COLO829 (cell line): ENCODE measurements at regions not wholly inside any gene's neighbourhood (a gene's known extent, or its start where the extent isn't known, plus 50 kb on each side); places are given as distances from the start of the nearest gene placed in this dataset.
"Not testable (repeated sequence)": the region's sequence is repeated elsewhere in the genome, so short reads cannot be mapped to it uniquely, and the experiment has no call there.

Source experiments
- DNase-seq: peaks from one replicate; pipeline ENCODE4 v3.0.0; 2012; ENCODE audit warnings: low spot score

DNA sequence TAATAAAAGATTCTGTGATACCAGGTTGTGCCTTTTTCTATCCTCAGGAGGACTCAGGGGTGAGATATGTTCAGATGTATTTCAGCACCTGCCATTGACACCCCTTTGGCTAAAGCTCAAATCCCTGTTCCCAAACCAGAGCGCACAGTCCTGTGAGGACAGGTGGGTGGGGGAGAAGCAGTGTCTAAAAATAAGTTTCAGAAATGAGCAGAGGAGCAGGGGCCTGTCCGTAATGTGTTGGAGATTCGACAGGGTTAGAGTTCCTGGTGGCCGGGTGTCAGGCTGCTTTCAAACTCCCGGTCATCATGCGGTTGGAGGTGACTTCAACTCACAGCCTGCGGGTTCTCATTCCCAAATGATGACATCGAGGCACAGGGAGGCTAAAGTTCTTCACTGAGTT lies 211.5 kb downstream of the KLF6 start:
- DNase-seq = no peak

DNA sequence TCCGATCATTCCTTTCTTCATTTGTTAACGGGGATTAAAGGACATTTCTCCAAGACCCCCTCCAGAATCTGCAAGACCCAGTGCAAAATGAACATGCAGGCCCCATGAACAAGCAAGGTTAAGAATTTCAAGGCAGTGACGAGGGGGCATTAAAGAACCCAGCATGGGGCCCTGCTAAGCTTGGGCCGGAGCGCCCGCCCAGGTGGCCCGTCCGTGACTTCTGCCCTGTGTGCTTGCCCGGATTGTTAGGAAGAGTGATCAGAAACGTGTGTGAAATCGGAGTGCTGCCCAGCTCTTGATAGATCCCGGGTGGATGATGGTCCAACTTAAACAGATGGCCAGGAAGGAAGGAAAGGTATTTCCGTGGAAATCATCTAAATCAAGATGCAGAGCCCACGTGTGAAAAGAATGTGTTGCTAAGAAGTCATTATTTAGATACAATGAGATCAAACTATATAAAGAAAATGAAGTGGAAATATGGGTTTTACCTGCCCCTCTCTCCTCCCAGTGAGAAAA lies 213.6 kb downstream of the KLF6 start:
- no peak for DNase-seq

DNA sequence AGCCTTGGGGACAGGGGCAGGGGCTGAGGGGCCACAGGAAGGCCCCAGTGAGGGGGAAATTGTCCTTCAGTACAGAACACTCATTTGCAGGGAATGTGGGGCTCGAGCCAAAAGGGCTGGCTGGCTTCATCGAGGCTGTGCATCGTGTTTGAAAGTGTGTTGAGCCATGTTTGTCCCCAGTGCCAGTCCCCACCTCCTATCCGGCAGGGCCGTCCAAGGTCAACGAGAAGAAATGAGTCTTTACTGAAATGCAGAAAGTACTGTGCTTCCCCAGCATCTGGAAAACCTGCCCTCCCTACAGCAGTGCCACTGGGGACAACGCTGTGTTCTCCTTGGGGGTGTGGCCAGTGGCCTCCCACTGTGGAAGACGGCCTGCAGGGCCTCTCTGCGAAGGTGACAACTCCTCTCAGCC lies 214.1 kb downstream of the KLF6 start:
- no peak for DNase-seq

DNA sequence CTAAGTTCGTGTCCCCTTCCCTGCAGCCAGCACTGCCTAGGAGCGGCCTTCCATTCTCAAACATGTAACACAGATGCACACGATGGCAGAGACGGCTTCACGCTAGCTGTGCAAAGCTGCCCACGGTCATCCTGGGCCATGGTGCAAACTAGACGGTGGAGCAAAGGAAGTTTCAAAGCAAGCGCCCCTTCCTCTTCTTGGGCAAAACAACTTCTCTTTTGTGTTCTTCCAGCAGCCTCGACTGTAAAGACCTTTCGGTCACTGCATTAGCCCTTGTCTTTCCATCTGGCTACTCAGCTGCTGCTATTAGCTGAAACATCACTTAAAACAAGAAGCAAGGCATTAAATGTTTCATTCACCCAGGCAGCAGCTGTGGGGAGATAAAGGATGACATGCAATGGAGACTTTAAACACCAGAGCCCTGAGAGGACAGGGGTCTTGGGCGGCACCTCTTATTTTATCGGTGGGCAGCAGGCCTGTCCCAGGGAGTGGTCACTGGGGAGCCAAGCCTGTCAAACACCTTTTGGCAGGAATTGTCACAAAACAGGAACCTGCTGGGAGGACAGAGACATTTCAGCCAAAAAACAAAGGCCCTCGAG lies 214.8 kb downstream of the KLF6 start:
- no peak for DNase-seq

DNA sequence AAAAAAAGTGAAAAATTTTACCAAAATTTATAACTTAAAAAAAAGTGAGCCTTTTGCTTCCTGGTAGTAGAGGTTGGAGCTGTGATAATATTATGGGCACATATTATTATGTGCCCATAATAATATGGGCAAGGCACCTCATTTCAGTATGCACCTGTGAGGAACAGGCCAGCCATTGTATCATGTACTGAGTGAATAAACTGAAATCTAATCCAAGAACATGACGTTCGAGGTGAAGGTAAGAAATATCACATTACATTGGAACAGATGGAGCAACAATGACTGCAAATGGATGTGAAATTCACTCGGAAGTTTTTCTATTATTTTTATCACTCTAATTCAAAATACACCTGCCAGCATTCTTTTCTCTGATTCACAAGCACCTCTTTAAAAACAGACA lies 216.0 kb downstream of the KLF6 start:
- DNase-seq = no peak

DNA sequence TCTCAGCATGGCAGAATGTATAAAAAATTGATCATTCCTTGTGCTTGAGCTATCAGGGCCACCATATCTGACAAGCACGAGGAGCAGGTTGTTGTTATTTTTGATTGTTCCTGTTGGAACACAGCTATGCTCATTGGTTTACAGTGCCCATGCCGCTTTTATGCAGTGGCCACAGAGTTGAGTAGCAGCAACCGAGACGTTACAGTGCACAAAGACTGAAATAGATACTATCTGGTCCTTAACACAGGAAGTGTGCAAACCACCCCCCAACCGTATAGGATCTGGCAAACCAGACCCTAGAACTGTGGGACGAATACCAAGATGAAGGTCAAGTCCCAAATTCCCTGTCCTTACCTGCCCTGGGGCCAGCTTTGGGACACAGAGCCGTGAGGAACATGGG lies 216.6 kb downstream of the KLF6 start:
- DNase-seq = no peak

DNA sequence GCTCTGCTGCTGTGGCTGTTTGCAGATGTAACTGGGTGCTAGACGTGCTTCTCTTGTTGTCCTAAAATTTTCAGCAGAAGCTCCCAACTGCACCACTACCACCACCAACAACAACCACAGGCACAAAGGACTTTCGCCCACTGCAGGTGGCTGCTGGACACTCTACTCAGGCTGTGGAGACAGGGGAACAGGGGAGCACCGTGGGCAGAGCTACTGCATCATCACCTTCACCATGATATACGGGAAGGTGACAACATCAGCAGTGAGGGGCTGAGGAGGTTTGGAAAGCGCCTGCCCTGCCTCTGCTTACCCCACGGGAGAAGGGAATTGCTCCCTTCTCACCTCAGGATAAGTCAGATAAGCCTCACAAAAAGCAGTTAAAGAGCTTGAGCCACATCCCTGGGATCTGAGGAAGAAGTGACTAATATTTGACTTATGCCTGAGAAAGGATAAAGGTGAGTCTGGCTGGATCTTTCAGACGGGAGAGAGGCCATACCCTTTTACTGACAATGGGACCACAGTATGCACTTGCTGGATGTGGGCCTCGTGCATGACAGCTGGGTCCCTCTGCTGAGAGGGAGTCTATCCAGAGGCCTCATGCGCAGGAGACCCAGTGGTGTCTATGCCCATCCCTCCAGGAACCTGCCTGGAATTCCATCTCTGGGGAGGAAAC lies 217.6 kb downstream of the KLF6 start:
- no peak for DNase-seq

DNA sequence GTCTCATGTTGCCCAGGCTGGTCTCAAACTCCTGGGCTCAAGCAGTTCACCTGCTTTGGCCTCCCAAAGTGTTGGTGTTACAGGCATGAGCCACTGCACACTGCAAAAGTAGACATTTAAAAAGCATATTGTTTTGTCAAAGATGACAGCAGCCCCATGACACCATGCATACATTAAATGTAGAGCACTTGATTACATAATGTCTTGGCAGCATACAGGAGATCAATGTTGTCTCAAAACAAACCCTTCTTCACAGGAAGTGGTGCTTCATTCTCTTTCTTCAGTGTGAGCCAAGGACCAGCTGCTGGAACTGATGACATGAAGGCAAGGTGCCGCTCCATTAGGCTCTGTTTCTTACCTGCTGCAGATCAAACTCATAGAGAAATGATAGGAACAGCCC lies 218.4 kb downstream of the KLF6 start:
- no peak for DNase-seq

DNA sequence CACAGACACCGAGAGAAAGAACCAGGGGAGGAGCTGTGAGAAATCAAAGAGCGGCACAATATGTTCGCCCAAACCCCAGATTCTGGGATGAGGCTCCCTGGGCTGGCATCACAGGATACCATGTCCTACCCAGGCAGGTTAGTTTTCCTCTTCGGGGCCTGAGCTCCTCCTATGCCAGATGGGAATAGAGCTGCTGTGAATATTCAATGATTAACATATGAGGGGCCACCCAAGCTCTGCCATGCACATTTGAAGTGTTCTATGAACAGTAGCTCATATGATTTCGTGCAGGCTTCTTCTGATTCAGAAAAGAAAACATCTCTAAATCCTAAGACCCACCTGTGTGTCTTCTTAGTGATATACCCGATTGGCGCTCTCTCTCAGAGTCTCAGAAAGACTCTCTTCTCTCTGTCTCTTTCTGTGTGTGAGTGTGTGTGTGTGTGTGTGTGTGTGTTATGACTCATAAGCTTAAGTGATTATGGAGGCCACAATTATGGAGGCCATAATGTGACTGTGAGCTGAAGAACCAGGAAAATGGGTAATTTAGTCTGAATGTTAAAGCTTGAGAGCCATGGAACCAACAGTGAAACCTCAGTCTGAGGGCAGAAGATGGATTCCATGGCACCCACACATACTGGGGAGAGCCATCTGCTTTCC lies 220.5 kb downstream of the KLF6 start:
- DNase-seq = no peak

DNA sequence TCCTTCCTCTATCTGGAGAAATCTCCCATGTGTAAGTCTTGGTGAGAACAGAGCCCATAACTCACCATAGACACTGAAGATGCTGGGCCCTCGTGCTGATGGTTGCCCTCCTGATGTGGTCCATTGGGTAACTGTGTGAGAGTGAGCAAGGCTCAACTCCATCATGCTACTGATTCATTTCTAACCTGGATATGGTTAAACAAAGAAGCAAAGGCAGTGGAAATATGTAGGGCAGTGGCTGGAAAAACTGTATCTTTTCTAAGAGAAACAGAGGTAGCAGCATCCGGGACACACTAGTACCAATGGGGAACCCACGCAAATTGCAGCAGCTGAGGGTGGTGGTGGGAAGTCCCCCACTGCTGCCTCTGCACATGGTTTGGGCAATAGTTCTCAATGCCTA lies 221.7 kb downstream of the KLF6 start:
- DNase-seq = no peak

DNA sequence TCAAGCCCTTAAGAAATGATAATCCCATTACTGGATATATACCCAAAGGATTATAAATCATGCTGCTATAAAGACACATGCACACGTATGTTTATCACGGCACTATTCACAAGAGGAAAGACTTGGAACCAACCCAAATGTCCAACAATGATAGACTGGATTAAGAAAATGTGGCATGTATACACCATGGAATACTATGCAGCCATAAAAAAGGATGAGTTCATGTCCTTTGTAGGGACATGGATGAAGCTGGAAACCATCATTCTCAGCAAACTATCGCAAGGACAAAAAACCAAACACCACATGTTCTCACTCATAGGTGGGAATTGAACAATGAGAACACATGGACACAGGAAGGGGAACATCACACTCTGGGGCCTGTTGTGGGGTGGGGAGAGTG lies 224.4 kb downstream of the KLF6 start:
- DNase-seq = not testable (repeated sequence)

DNA sequence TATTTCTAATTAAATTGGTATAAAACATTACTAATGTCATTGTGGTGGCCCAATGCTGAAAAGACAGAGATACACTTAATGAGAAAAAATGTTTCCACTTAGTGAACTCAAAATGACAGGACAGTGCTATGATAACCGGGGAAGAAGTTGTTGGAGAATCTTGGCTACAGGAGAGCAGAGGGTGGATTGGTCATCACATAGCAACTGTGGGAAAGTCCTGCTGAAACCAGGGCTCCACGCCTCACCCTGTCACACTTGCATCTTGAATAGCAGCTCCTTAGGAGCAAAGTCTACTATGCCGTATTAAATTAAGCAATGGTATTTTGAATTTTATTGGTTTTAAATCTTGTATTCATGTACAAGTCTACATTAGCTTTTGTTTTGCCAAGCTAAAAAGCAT lies 225.5 kb downstream of the KLF6 start:
- DNase-seq = no peak

DNA sequence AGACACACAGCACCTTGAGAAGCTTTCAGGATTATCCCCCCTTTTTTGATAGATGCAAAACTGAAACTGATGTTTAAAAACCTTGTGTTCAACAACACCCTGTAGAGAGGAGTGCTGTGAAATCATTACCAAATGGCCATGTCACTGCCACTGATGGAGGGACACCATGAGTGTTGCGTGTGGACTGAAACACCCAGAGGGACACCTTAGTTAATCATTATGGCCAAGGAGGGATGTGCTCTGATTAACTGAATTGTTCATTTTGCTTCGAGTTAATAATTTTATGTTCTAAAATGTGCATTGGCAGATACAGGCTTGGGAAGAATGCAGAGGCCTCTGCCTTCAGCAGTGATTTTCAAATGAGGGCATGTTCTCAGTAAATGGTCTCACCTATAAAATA lies 226.0 kb downstream of the KLF6 start:
- no peak for DNase-seq

DNA sequence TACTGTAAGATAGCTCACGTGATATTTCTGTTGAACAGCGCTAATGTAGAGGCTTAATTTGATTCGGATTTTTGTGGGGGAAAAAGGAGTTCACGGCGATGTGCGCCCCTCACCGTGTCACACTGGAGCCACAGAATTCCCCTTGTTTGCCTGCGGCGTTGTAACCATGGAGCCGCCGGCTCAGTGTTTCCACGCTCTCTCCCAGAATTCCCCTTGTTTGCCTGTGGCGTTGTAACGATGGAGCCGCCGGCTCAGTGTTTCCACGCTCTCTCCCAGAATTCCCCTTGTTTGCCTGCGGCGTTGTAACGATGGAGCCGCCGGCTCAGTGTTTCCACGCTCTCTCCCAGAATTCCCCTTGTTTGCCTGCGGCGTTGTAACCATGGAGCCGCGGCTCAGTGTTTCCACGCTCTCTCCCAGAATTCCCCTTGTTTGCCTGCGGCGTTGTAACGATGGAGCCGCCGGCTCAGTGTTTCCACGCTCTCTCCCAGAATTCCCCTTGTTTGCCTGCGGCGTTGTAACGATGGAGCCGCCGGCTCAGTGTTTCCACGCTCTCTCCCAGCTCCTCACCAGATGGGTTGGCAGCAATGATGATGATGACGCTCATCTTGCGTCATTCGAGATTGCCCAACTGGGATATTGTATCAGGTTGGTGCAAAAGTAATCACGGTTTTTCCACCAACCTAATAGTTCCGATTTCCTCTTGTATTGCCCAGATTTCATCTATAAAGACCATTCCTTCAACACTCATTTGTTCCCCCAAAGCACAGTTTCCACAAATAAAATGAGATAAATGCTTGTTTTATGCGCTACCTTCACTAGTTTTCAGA lies 228.6 kb downstream of the KLF6 start:
- not testable (repeated sequence) for DNase-seq

DNA sequence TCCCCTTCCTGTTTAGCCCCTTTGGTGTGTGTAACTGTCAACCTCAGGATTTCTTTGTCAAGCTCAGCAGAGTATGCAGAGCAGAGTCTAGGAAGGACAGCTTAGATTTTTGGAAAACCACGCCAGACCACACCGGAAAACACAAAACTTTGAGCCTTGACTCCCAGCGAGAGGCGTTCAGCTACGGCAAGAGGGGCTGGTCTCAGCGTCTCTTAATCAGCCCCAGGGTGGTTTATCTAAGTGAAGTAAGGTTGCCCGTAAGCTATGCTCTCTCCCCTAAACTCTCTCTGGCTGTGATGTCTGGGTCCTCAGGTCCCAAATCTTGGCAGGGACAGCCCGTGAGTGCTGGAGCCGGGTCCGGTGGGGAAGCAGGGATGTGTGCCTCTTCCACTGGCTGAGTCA lies 230.9 kb downstream of the KLF6 start:
- no peak for DNase-seq

DNA sequence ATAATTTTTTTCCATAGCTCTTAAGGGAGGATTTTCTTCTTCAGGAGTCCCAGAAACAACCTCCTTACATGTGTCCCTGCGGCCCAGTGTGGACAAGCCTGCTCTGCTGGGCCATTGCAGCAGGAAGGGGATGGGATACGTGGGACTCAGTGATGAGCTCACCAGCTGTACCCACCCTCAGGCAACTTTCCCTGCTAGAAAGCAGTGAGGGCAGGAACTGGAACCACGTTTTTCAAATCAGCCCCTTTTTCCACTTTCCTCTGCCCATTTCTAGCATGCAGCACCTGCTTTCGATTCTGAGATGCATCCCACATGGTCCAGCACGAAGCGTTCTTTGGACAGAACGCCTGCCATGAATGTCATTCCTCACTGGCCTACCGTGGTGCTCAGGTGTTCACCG lies 232.7 kb downstream of the KLF6 start:
- no peak for DNase-seq

DNA sequence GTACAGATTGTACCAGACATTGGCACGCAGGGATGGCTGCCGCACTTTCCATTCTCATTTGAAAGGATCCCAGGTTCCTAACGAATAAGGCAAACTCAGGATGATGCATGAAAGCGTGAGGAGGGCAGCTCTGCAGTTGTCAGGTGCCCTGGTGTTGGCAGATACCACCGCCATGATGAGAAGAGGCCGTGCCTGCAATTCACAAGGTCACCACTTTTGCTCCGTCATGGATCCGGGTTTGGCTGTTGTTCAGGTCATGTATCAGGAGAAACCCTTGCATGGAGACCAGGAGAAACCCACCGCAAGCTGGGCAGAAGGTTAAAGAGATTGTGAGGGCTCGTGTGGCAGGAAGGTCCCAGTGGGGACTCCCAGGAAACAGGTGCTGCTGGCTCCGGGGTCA lies 233.2 kb downstream of the KLF6 start:
- no peak for DNase-seq

DNA sequence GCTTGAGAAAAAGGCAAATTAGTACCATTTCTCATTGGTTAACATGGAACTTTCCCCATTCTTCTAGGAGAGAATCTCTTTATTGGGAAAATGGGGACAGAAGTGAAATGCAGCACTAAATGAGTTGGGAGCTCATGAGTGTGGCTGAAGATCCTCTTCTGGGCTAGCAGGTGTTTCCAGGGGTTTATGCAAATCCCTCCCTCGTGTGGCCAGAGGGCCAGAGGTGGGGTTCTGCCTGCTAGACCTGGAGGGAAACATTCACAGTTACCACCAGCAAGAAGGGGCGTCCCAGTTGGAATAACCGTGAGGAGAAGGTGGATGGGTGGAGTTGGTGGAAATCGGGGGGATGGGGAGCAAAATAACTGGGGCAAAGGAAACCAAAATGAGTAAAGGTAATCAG lies 235.9 kb downstream of the KLF6 start:
- DNase-seq = no peak

DNA sequence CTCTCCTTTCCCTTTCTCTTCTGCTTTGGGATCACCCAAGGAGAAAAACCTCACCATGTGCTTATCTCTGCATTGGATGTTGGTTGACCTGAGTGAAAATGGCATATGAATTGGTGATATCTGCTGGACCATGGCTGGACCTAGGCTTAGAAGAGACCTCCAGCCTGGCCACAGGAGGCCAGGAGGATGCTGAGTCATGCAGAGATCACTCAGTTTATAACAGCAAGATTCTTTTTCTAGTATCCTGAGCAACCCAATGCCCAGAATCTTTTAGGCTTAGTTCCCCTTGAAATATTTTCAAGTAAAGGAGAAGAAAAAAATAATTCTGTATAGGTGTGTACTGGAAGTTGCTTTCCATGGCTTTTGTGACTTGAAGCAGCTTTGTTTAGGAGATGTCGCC lies 236.3 kb downstream of the KLF6 start:
- no peak for DNase-seq

DNA sequence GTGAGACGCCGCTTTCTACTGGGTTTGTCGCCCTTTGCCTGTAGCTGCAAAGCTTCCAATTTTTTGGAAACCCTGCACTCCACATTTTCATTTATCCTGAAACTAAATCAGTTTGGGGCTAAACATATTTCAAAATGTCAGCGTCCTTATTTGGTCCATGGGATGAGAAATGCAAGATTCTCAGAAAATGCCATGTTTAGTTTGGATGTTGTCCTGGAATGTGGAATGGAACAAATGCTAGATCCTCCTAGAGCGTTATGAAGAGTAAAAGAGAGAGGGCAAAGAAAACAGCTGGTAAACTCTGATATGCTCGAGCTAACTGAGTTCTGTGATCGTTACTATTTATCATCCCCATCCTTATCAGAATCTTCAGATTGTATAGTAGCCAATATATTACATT lies 236.9 kb downstream of the KLF6 start:
- DNase-seq = no peak

DNA sequence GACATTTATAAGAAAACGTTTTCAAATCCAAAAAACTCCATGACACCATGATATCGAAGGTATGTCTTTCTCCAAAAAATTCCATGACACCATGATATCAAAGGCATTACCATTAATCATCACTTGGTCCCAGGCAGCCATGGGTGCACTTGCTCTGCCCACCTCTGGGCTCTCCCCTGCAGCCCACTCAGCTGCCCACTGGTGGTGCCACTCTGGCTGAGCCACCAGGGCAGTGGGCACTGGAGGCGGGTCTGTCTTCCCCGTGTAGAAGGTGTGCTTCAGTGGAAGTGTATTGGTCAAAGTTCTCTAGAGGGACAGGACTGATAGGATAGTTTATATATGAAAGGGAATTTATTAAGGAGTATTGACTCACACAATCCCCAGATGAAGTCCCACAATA lies 240.4 kb downstream of the KLF6 start:
- DNase-seq = no peak

DNA sequence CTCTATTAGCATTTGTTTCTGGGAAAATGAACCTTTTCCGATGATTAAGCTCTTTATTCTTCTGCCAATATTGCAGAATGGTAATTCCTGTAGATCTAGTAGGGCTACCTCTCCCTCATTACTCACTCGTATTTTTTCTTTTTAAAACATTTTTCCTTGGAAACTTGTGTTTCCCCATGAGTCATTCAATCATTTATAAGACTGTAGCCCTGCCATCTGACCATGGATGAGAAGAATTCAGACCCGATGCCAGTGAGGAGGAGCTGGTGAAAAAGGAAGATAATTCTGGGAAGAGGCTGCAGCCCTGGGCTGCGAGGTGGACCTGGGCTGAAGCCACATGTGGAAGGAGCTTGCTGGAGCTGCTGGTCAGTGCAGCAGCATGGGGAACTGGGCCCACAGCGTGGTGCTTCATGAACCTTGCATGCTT lies 242.8 kb downstream of the KLF6 start:
- DNase-seq = no peak
